GM19043 (cell line): ENCODE measurements at regions not wholly inside any gene's neighbourhood (a gene's known extent, or its start where the extent isn't known, plus 50 kb on each side); places are given as distances from the start of the nearest gene placed in this dataset.
"Not testable (repeated sequence)": the region's sequence is repeated elsewhere in the genome, so short reads cannot be mapped to it uniquely, and the experiment has no call there.

Source experiments
- ATAC-seq: cut with Tn5 transposase; IDR thresholded peaks from one replicate; pipeline ENCODE4 v1.9.1; 2021; ENCODE audit warnings: low read depth; ENCODE audit not compliant: unreplicated experiment

- ATAC-seq, result no peak
Observed at GRCh38 chr10:44558521-44558920, 173.6 kb upstream of the CXCL12 start.

- ATAC-seq, result no peak
Observed at GRCh38 chr10:44564361-44564760, 179.5 kb upstream of the CXCL12 start.

GRCh38 chr10:44564790-44565189 lies 179.9 kb upstream of the CXCL12 start:
- no peak for ATAC-seq

GRCh38 chr10:44566786-44567185 lies 181.9 kb upstream of the CXCL12 start:
- ATAC-seq, result no peak

- no peak for ATAC-seq
Observed at GRCh38 chr10:44567471-44567870, 182.6 kb upstream of the CXCL12 start.

GRCh38 chr10:44569193-44570091 lies 184.5 kb upstream of the CXCL12 start:
- ATAC-seq, result no peak

- ATAC-seq, result no peak
Observed at GRCh38 chr10:44571701-44572100, 186.8 kb upstream of the CXCL12 start.

GRCh38 chr10:44572146-44572545 lies 187.2 kb upstream of the CXCL12 start:
- no peak for ATAC-seq

GRCh38 chr10:44573821-44574220 lies 188.9 kb upstream of the CXCL12 start:
- no peak for ATAC-seq

GRCh38 chr10:44574596-44575480 lies 189.9 kb upstream of the CXCL12 start:
- no peak for ATAC-seq

GRCh38 chr10:44575601-44576380 lies 190.9 kb upstream of the CXCL12 start:
- ATAC-seq, result no peak

- ATAC-seq, result no peak
Observed at GRCh38 chr10:44576702-44577191, 191.8 kb upstream of the CXCL12 start.

- no peak for ATAC-seq
Observed at GRCh38 chr10:44577533-44577932, 192.6 kb upstream of the CXCL12 start.

- ATAC-seq, result no peak
Observed at GRCh38 chr10:44578271-44578670, 193.4 kb upstream of the CXCL12 start.

GRCh38 chr10:44578963-44579362 lies 194.1 kb upstream of the CXCL12 start:
- not testable (repeated sequence) for ATAC-seq

GRCh38 chr10:44581996-44582395 lies 197.1 kb upstream of the CXCL12 start:
- ATAC-seq, result no peak

- ATAC-seq, result no peak
Observed at GRCh38 chr10:44587488-44588318, 202.8 kb upstream of the CXCL12 start.

- ATAC-seq, result no peak
Observed at GRCh38 chr10:44589181-44589943, 204.5 kb upstream of the CXCL12 start.

- ATAC-seq, result no peak
Observed at GRCh38 chr10:44589944-44590449, 205.1 kb upstream of the CXCL12 start.
